ENCODE measurements at regions not wholly inside any gene's neighbourhood (a gene's known extent, or its start where the extent isn't known, plus 50 kb on each side); places are given as distances from the start of the nearest gene placed in this dataset.
"Not testable (repeated sequence)": the region's sequence is repeated elsewhere in the genome, so short reads cannot be mapped to it uniquely, and the experiment has no call there.

GRCh38 chr12:75863533-75863932, 168.0 kb downstream of the PHLDA1 start:
- no peak for DNase-seq

- DNase-seq = no peak
Observed at GRCh38 chr12:75862692-75863471, 168.7 kb downstream of the PHLDA1 start.

GRCh38 chr12:75859868-75860267, 171.7 kb downstream of the PHLDA1 start:
- DNase-seq = no peak

GRCh38 chr12:75856235-75856634, 175.3 kb downstream of the PHLDA1 start:
- no peak for DNase-seq

- DNase-seq = no peak
Observed at GRCh38 chr12:75855360-75855759, 176.2 kb downstream of the PHLDA1 start.

GRCh38 chr12:75854681-75855309, 176.8 kb downstream of the PHLDA1 start:
- DNase-seq = no peak

- DNase-seq = not testable (repeated sequence)
Observed at GRCh38 chr12:75854137-75854536, 177.4 kb downstream of the PHLDA1 start.

GRCh38 chr12:75853626-75854025, 177.9 kb downstream of the PHLDA1 start:
- no peak for DNase-seq

GRCh38 chr12:75852956-75853355, 178.6 kb downstream of the PHLDA1 start:
- no peak for DNase-seq

- no peak for DNase-seq
Observed at GRCh38 chr12:75852143-75852542, 179.4 kb downstream of the PHLDA1 start.

GRCh38 chr12:75850721-75851462, 180.7 kb downstream of the PHLDA1 start:
- DNase-seq = no peak

GRCh38 chr12:75848961-75849360, 182.6 kb downstream of the PHLDA1 start:
- no peak for DNase-seq

GRCh38 chr12:75848431-75848925, 183.1 kb downstream of the PHLDA1 start:
- no peak for DNase-seq

GRCh38 chr12:75846102-75846501, 185.5 kb downstream of the PHLDA1 start:
- DNase-seq = no peak

GRCh38 chr12:75844985-75845384, 186.6 kb downstream of the PHLDA1 start:
- DNase-seq = no peak

GRCh38 chr12:75844049-75844770, 187.4 kb downstream of the PHLDA1 start:
- no peak for DNase-seq

GRCh38 chr12:75842090-75842489, 189.5 kb downstream of the PHLDA1 start:
- no peak for DNase-seq

GRCh38 chr12:75840994-75841355, 190.6 kb downstream of the PHLDA1 start:
- DNase-seq = no peak

- DNase-seq = no peak
Observed at GRCh38 chr12:75838309-75838708, 193.3 kb downstream of the PHLDA1 start.

GRCh38 chr12:75837700-75838099, 193.9 kb downstream of the PHLDA1 start:
- DNase-seq = no peak

GRCh38 chr12:75836533-75836932, 195.0 kb downstream of the PHLDA1 start:
- no peak for DNase-seq

GRCh38 chr12:75834591-75834990, 197.0 kb downstream of the PHLDA1 start:
- no peak for DNase-seq

- DNase-seq = no peak
Observed at GRCh38 chr12:75833268-75833667, 198.3 kb downstream of the PHLDA1 start.
